Keratinocyte (primary cell): ENCODE measurements at regions not wholly inside any gene's neighbourhood (a gene's known extent, or its start where the extent isn't known, plus 50 kb on each side); places are given as distances from the start of the nearest gene placed in this dataset.

ENCODE experiments used
- DNase-seq: peaks from one replicate; pipeline ENCODE4 v3.0.0-alpha.2; 2011; ENCODE audit warnings: low read depth, missing footprints, low spot score
- FAIRE-seq: peaks from 2 replicates; lab custom pipeline; 2011; peaks lifted over from hg19 to GRCh38; lab: Jason Lieb, UNC
- H2AFZ ChIP-seq: 2 replicates; pipeline ENCODE4 v1.6.0; 2012; ENCODE audit warnings: low read length, control low read depth, inconsistent platforms; ENCODE audit not compliant: control insufficient read depth
- H3K27ac ChIP-seq: 2 replicates; pipeline ENCODE4 v1.5.1; 2011; ENCODE audit warnings: low read length; ENCODE audit not compliant: control insufficient read depth, insufficient read depth
- H3K27me3 ChIP-seq: 3 replicates; pipeline ENCODE4 v1.6.0; 2011; ENCODE audit warnings: low read length; ENCODE audit not compliant: control insufficient read depth, insufficient read depth; ENCODE audit errors: extremely low read depth
- H3K36me3 ChIP-seq, 2 experiments: 2 replicates in 1 of 2; 3 replicates in 1 of 2; pipeline ENCODE4 v1.5.1; 2011; ENCODE audit warnings: low read length in 2 of 2, mild to moderate bottlenecking in 1 of 2; ENCODE audit not compliant: control insufficient read depth in 2 of 2, insufficient read depth in 2 of 2; ENCODE audit errors: extremely low read depth in 1 of 2
- H3K4me1 ChIP-seq: 3 replicates; pipeline ENCODE4 v1.5.1; 2011; ENCODE audit warnings: low read length; ENCODE audit not compliant: control insufficient read depth, insufficient read depth; ENCODE audit errors: extremely low read depth
- H3K4me2 ChIP-seq: 3 replicates; pipeline ENCODE4 v1.6.0; 2011; ENCODE audit warnings: low read depth, low read length; ENCODE audit not compliant: control insufficient read depth, insufficient read depth; ENCODE audit errors: extremely low read depth
- H3K4me3 ChIP-seq, 3 experiments: fragments of 200-600 bp in 1 of 3; sonication (generic) in 1 of 3; 2 replicates in 2 of 3; 3 replicates in 1 of 3; pipeline ENCODE4 v1.5.1; 2011 to 2016; ENCODE audit warnings: low read length in 3 of 3, mild to moderate bottlenecking in 3 of 3, control low read depth in 2 of 3, inconsistent platforms in 1 of 3, low read depth in 1 of 3, mixed read lengths in 1 of 3, mixed run types in 1 of 3, moderate library complexity in 1 of 3; ENCODE audit not compliant: control insufficient read depth in 2 of 3, insufficient read depth in 2 of 3; ENCODE audit errors: extremely low read depth in 1 of 3
- H3K79me2 ChIP-seq: 2 replicates; pipeline ENCODE4 v1.6.0; 2012; ENCODE audit warnings: low read length; ENCODE audit not compliant: control insufficient read depth, insufficient read depth
- H3K9ac ChIP-seq: 3 replicates; pipeline ENCODE4 v1.6.0; 2011; ENCODE audit warnings: low read length; ENCODE audit not compliant: control insufficient read depth, insufficient read depth; ENCODE audit errors: extremely low read depth
- H3K9me1 ChIP-seq: 3 replicates; pipeline ENCODE4 v1.6.0; 2011; ENCODE audit warnings: low read length; ENCODE audit not compliant: control insufficient read depth, insufficient read depth; ENCODE audit errors: extremely low read depth
- H3K9me3 ChIP-seq: 2 replicates; pipeline ENCODE4 v1.5.1; 2012; ENCODE audit warnings: low read depth, low read length; ENCODE audit not compliant: control insufficient read depth
- H4K20me1 ChIP-seq: 3 replicates; pipeline ENCODE4 v1.6.0; 2011; ENCODE audit warnings: low read length; ENCODE audit not compliant: control insufficient read depth, insufficient read depth; ENCODE audit errors: extremely low read depth
- EZH2 ChIP-seq: IDR thresholded peaks from one replicate; pipeline ENCODE4 v1.6.1; 2012; ENCODE audit warnings: inconsistent platforms, mild to moderate bottlenecking, low read length, moderate library complexity
- dilution Hi-C: fragments of 300-500 bp; cut with MboI; formaldehyde crosslinking; loops from one replicate; pipeline ENCODE4 v1.7.0; 2020; ENCODE audit warnings: low sequenced_read_pairs; ENCODE audit not compliant: extremely low pct_ligation_motif_present
- TF ChIP-seq, protein P1 (sequence below), 3 experiments: IDR thresholded peaks in 1 of 3; conservative IDR thresholded peaks in 1 of 3; optimal IDR thresholded peaks in 1 of 3; 2 replicates in 2 of 3; 3 replicates in 1 of 3; pipeline versions ENCODE3 to v1.5.1; 2011; ENCODE audit warnings: low read length in 3 of 3, mild to moderate bottlenecking in 3 of 3, moderate library complexity in 2 of 3, control low read depth in 1 of 3, inconsistent platforms in 1 of 3; ENCODE audit not compliant: insufficient read depth in 2 of 3; ENCODE audit errors: extremely low read depth in 1 of 3

DNA sequence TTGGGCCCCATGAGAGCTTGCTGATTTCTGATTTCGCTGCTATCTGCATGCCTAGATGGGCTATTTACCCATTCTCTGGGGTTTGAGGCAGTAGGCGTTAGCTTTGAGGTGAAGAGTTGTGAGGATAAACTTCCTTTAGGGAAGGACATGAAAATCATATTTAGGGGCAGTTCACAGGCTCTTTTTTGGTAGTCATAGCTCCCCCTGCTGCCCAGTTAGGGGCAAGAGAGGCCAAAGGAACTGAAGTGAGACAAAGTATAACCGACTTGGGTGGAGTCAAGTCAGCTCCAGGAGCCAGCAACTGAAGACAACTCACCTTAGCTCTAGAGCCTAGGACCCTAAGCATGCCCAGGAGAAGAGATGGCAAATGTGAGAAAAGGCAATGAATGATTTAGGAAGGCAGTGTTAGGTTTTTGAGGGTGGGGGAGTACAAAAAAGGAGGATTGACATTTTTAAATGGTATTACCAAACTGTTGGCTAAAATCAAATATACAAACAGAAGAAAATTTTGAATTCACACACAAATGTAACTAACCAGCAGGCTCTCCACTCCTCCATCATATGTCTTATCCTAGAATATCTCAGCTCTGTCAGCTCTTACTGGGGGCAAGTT lies 625.2 kb downstream of the LMO4 start:
- peak; percentile 36 for DNase-seq
- no peaks in the 10 kb centered on the region for H3K79me2 ChIP-seq
- TF ChIP-seq, protein P1, sequence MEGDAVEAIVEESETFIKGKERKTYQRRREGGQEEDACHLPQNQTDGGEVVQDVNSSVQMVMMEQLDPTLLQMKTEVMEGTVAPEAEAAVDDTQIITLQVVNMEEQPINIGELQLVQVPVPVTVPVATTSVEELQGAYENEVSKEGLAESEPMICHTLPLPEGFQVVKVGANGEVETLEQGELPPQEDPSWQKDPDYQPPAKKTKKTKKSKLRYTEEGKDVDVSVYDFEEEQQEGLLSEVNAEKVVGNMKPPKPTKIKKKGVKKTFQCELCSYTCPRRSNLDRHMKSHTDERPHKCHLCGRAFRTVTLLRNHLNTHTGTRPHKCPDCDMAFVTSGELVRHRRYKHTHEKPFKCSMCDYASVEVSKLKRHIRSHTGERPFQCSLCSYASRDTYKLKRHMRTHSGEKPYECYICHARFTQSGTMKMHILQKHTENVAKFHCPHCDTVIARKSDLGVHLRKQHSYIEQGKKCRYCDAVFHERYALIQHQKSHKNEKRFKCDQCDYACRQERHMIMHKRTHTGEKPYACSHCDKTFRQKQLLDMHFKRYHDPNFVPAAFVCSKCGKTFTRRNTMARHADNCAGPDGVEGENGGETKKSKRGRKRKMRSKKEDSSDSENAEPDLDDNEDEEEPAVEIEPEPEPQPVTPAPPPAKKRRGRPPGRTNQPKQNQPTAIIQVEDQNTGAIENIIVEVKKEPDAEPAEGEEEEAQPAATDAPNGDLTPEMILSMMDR (optimal IDR thresholded peaks at IDR 0.05 in 1 of 3, IDR thresholded peaks at IDR 0.05 in 1 of 3, conservative IDR thresholded peaks at IDR 0.05 in 1 of 3; ENCODE audit: extremely low read depth in 1 of 3, insufficient read depth in 2 of 3, low read length in 3 of 3): peak; percentile 61 to 80 (median 78)
- TF ChIP-seq EZH2: no peak
- H3K4me1 ChIP-seq: peaks cover 19% of the 10 kb centered on the region
- H3K27ac ChIP-seq: no peak overlapping the region
- H3K4me2 ChIP-seq: no peak overlapping the region
- no peak overlapping the region for H3K9ac ChIP-seq
- no peaks in the 10 kb centered on the region for H3K27me3 ChIP-seq
- dilution Hi-C loops: no loop called here
- no peaks in the 10 kb centered on the region for H3K9me1 ChIP-seq
- H4K20me1 ChIP-seq: no peaks in the 10 kb centered on the region
- peak; percentile 89 for FAIRE-seq
- no peaks in the 10 kb centered on the region for H3K9me3 ChIP-seq
- no peaks in the 10 kb centered on the region for H3K36me3 ChIP-seq
- peak overlapping the region; percentile 51 for H2AFZ ChIP-seq
- no peak overlapping the region for H3K4me3 ChIP-seq

- Histone ChIP-seq H3K9ac (no peak overlapping the region), H3K27me3 (no peaks in the 10 kb centered on the region), H3K4me1 (peaks cover 19% of the 10 kb centered on the region), H4K20me1 (no peaks in the 10 kb centered on the region), H3K36me3 (no peaks in the 10 kb centered on the region), H3K4me2 (no peak overlapping the region), H2AFZ (no peak overlapping the region), H3K9me3 (no peaks in the 10 kb centered on the region), H3K79me2 (no peaks in the 10 kb centered on the region), H3K9me1 (no peaks in the 10 kb centered on the region), H3K27ac (no peak overlapping the region), H3K4me3 (no peak overlapping the region)
- FAIRE-seq (no peak), DNase-seq (no peak)
- TF ChIP-seq, protein P1 (optimal IDR thresholded peaks at IDR 0.05 in 1 of 3, IDR thresholded peaks at IDR 0.05 in 1 of 3, conservative IDR thresholded peaks at IDR 0.05 in 1 of 3; ENCODE audit: extremely low read depth in 1 of 3, insufficient read depth in 2 of 3, low read length in 3 of 3): no peak
- TF ChIP-seq EZH2: no peak
- dilution Hi-C loops: no loop called here
These were observed 626.4 kb downstream of the LMO4 start for GRCh38 chr1:87955038-87955437.
